Astrocyte of the cerebellum (primary cell): ENCODE measurements at regions not wholly inside any gene's neighbourhood (a gene's known extent, or its start where the extent isn't known, plus 50 kb on each side); places are given as distances from the start of the nearest gene placed in this dataset.

Source experiments
- DNase-seq: peaks from one replicate; pipeline ENCODE4 v3.0.0-alpha.2; 2011; ENCODE audit warnings: low read depth
- H3K4me3 ChIP-seq: 2 replicates; pipeline ENCODE4 v1.5.1; 2011; ENCODE audit warnings: mild to moderate bottlenecking, low read depth, low read length, moderate library complexity
- in situ Hi-C: cut with HindIII; loops from 2 replicates; pipeline ENCODE4 v1.10.0; 2017; ENCODE audit warnings: low sequenced_read_pairs
- TF ChIP-seq, protein P1 (sequence below): IDR thresholded peaks from 2 replicates; pipeline ENCODE4 v1.5.1; 2012; ENCODE audit warnings: low read length, low read depth, moderate library complexity, mild to moderate bottlenecking; ENCODE audit errors: missing control alignments

- H3K4me3 ChIP-seq: no peak overlapping the region
- DNase-seq: no peak
- TF ChIP-seq, protein P1, sequence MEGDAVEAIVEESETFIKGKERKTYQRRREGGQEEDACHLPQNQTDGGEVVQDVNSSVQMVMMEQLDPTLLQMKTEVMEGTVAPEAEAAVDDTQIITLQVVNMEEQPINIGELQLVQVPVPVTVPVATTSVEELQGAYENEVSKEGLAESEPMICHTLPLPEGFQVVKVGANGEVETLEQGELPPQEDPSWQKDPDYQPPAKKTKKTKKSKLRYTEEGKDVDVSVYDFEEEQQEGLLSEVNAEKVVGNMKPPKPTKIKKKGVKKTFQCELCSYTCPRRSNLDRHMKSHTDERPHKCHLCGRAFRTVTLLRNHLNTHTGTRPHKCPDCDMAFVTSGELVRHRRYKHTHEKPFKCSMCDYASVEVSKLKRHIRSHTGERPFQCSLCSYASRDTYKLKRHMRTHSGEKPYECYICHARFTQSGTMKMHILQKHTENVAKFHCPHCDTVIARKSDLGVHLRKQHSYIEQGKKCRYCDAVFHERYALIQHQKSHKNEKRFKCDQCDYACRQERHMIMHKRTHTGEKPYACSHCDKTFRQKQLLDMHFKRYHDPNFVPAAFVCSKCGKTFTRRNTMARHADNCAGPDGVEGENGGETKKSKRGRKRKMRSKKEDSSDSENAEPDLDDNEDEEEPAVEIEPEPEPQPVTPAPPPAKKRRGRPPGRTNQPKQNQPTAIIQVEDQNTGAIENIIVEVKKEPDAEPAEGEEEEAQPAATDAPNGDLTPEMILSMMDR: no peak
- in situ Hi-C loops: no loop called here
Observed at GRCh38 chr10:131657985-131658330, 242.8 kb upstream of the PPP2R2D start.

DNA sequence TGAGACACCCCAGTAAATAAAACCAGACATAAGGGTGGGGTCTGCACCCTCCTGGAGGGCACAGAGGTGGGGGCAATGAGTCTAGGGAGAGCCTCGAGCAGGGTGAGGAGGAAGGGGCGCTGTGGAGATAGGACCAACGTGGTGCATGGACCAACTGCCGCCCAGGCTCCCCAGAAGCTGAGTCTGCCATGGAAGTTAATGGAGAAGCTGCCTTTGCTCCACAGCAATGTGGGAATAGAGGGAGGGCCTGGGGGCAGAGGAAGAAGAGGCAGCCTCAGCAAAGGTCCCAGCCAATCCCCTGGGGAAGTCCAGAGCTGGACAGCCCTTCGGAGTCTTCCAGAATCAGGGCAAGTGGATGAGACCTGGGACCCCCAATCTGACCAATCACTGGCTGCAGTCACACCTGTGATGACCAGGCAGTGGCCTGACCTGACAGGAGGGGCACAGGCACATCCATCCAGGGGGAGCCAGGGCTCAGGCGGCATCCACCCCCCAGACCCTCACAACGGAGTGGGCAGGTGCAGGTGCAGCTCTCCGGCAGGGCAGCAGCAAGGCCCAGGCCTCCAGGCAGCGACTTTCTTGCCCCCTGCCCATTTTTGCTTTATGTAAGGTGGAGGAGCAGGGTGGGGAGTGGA is 242.2 kb upstream of the PPP2R2D start:
- in situ Hi-C loops: no loop called here
- DNase-seq: no peak
- TF ChIP-seq, protein P1: no peak

GRCh38 chr10:131660427-131660826 is 240.4 kb upstream of the PPP2R2D start:
- in situ Hi-C loops: no loop called here
- TF ChIP-seq, protein P1: no peak
- no peak for DNase-seq
- no peak overlapping the region for H3K4me3 ChIP-seq

More for the DNA sequence above, 242.2 kb upstream of the PPP2R2D start:
- no peak overlapping the region for H3K4me3 ChIP-seq

DNA sequence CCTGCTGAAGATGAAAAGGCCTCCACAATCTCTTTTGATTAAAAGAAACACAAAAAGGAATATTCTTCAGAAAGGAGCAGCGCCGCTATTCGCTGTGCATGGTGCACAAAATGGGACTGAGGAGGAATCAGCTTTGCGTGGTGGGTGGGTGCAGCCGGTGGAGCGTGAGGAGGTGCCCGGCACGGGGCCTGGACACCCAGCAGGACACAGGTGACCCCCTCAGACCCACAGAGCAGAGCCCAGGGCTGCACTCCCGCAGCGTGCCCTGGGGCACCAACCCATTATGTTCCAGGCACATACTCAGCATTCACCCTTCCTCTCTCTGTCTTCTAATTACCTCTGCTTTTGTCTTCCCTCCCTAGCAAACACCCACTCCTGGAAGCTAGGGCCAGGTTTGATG is 238.0 kb upstream of the PPP2R2D start:
- no peak for DNase-seq
- in situ Hi-C loops: no loop called here
- no peak overlapping the region for H3K4me3 ChIP-seq
- TF ChIP-seq, protein P1: no peak

GRCh38 chr10:131663351-131663750 is 237.5 kb upstream of the PPP2R2D start:
- TF ChIP-seq, protein P1: no peak
- in situ Hi-C loops: no loop called here
- DNase-seq: no peak
- no peak overlapping the region for H3K4me3 ChIP-seq

- TF ChIP-seq, protein P1: no peak
- no peak overlapping the region for H3K4me3 ChIP-seq
- no peak for DNase-seq
- in situ Hi-C loops: no loop called here
Observed at GRCh38 chr10:131666091-131666490, 234.7 kb upstream of the PPP2R2D start.
